ENCODE measurements at regions not wholly inside any gene's neighbourhood (a gene's known extent, or its start where the extent isn't known, plus 50 kb on each side); places are given as distances from the start of the nearest gene placed in this dataset.

DNA sequence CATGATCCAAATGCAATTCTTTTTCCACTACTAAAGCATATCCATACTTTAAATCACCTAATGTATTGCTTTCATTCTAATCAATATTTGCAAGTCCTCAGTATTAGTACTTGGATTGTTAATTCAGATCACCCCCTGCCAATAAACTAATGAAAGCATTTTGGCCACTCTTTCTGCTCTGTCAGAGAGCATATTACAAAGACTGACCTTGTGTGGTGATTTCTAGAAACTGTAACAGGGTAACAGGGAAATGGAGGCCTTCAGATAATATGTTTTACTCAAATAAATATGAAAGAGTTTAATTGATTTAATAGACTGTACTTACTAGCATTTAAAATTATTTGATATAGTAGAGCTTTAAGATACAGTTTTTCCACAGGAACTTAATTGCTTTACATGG is 453.0 kb downstream of the KCNJ3 start:
- TF ChIP-seq CTCF (IDR thresholded peaks at IDR 0.05) (no peak), POLR2A (IDR thresholded peaks at IDR 0.05) (no peak)

All from testis (tissue), 2 donors.